ENCODE measurements at regions not wholly inside any gene's neighbourhood (a gene's known extent, or its start where the extent isn't known, plus 50 kb on each side); places are given as distances from the start of the nearest gene placed in this dataset.

- TF ChIP-seq, protein P1, sequence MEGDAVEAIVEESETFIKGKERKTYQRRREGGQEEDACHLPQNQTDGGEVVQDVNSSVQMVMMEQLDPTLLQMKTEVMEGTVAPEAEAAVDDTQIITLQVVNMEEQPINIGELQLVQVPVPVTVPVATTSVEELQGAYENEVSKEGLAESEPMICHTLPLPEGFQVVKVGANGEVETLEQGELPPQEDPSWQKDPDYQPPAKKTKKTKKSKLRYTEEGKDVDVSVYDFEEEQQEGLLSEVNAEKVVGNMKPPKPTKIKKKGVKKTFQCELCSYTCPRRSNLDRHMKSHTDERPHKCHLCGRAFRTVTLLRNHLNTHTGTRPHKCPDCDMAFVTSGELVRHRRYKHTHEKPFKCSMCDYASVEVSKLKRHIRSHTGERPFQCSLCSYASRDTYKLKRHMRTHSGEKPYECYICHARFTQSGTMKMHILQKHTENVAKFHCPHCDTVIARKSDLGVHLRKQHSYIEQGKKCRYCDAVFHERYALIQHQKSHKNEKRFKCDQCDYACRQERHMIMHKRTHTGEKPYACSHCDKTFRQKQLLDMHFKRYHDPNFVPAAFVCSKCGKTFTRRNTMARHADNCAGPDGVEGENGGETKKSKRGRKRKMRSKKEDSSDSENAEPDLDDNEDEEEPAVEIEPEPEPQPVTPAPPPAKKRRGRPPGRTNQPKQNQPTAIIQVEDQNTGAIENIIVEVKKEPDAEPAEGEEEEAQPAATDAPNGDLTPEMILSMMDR (conservative IDR thresholded peaks at IDR 0.05; ENCODE audit: low read depth in 2 of 2) = no peak
Measured at GRCh38 chr3:117600112-117600511, 890.5 kb downstream of the TUSC7 start (continued).

- Histone ChIP-seq H3K4me2 (no peak overlapping the region), H3K79me2 (replicated peaks; ENCODE audit: insufficient read depth) (no peaks in the 10 kb centered on the region), H3K4me3 (no peak overlapping the region), H3K27me3 (ENCODE audit: insufficient read depth) (no peaks in the 10 kb centered on the region), H3K36me3 (ENCODE audit: insufficient read depth) (no peaks in the 10 kb centered on the region), H3K27ac (ENCODE audit: low read depth) (no peak overlapping the region), H3K4me1 (ENCODE audit: insufficient read depth) (peaks cover 18% of the 10 kb centered on the region), H4K20me1 (replicated peaks; ENCODE audit: insufficient read depth) (no peaks in the 10 kb centered on the region), H3K9me2 (ENCODE audit: insufficient read depth) (no peaks in the 10 kb centered on the region; the same call in 1 of the 2 replicates), H2AFZ (no peak overlapping the region), H3F3A (replicated peaks; ENCODE audit: low read depth) (no peaks in the 10 kb centered on the region)
- Mint-ChIP-seq H3K9me3 (no peaks in the 10 kb centered on the region), H3K27me3 (ENCODE audit: insufficient read depth, low read depth, poor library complexity) (no peaks in the 10 kb centered on the region), H3K4me1 (peaks cover 29% of the 10 kb centered on the region), H3K4me3 (no peak overlapping the region), H3K27ac (no peak overlapping the region), H3K36me3 (ENCODE audit: low read depth) (no peaks in the 10 kb centered on the region)
- TF ChIP-seq NANOG (IDR thresholded peaks at IDR 0.05; ENCODE audit: borderline replicate concordance) (no peak), EZH2 (IDR thresholded peaks at IDR 0.05; ENCODE audit: low read depth, unreplicated experiment) (no peak)
- TF ChIP-seq, protein P2, sequence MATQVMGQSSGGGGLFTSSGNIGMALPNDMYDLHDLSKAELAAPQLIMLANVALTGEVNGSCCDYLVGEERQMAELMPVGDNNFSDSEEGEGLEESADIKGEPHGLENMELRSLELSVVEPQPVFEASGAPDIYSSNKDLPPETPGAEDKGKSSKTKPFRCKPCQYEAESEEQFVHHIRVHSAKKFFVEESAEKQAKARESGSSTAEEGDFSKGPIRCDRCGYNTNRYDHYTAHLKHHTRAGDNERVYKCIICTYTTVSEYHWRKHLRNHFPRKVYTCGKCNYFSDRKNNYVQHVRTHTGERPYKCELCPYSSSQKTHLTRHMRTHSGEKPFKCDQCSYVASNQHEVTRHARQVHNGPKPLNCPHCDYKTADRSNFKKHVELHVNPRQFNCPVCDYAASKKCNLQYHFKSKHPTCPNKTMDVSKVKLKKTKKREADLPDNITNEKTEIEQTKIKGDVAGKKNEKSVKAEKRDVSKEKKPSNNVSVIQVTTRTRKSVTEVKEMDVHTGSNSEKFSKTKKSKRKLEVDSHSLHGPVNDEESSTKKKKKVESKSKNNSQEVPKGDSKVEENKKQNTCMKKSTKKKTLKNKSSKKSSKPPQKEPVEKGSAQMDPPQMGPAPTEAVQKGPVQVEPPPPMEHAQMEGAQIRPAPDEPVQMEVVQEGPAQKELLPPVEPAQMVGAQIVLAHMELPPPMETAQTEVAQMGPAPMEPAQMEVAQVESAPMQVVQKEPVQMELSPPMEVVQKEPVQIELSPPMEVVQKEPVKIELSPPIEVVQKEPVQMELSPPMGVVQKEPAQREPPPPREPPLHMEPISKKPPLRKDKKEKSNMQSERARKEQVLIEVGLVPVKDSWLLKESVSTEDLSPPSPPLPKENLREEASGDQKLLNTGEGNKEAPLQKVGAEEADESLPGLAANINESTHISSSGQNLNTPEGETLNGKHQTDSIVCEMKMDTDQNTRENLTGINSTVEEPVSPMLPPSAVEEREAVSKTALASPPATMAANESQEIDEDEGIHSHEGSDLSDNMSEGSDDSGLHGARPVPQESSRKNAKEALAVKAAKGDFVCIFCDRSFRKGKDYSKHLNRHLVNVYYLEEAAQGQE (IDR thresholded peaks at IDR 0.05; ENCODE audit: unreplicated experiment) = no peak
- TF ChIP-seq, protein P1 (conservative IDR thresholded peaks at IDR 0.05; ENCODE audit: low read depth in 2 of 2) = no peak
- DNase-seq (ENCODE audit: low spot score) = no peak
- no peak for ATAC-seq
Measured at GRCh38 chr3:117600666-117601065, 891.1 kb downstream of the TUSC7 start.

Data from GM23338 (cell line).